Stomach (tissue), 4 donors: ENCODE measurements at regions not wholly inside any gene's neighbourhood (a gene's known extent, or its start where the extent isn't known, plus 50 kb on each side); places are given as distances from the start of the nearest gene placed in this dataset.
A peak's percentile ranks its signal among the peaks of the same experiment; 100 is the strongest.

Experiments
- CTCF ChIP-seq, 7 experiments: fragments of 450-650 bp in 4 of 7; fragments of 200-600 bp in 3 of 7; sonication (generic) in 3 of 7; IDR thresholded peaks; one replicate each; pipeline ENCODE4 v1.5.1; 2016 to 2019; ENCODE audit warnings: antibody characterized with exemption in 7 of 7, control low read depth in 2 of 7, mild to moderate bottlenecking in 1 of 7
- EP300 ChIP-seq: sonication (generic); formaldehyde crosslinking; IDR thresholded peaks from one replicate; pipeline ENCODE4 v1.6.1; 2017; ENCODE audit warnings: antibody characterized with exemption
- POLR2A ChIP-seq, 4 donors: fragments of 450-650 bp; IDR thresholded peaks; one replicate each; pipeline ENCODE4 v1.6.1; 2016; ENCODE audit warnings: antibody characterized with exemption in 4 of 4, control low read depth in 2 of 4, mild to moderate bottlenecking in 1 of 4, moderate library complexity in 1 of 4
- POLR2AphosphoS5 ChIP-seq, 3 donors: sonication (generic); formaldehyde crosslinking; IDR thresholded peaks; one replicate each; pipeline ENCODE4 v1.6.1; 2016; ENCODE audit warnings: antibody characterized with exemption in 3 of 3

DNA sequence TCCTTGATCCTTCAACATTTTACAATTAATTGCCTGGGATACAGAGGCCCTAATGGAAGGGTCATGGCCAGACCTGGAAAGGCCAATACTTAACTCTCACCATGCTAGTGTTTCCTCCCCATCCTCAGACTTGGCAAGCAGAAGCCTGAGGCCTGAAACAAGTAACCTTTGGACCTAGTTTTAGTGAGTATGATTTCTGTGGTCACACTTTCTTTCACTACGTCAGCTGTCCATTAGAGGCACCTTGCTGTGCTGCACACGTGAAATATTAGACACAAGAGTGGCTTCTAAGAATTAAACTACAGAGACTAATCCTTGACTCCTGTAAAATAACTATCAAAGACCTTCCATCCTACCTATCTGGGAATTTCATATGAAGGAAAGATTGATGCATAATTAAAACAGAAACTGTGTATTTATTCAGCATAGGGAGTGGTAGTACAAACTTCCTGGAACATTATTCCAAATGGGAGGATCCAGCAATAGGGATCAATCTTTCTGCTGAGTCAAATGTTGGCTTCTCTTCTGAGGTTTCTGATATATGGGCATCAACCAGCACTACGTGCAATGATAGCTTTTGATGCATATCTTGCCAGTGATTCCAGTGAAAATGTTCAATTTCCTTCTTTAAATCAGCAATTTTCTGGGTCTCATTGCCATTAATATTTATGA lies 249.7 kb downstream of the IKZF2 start:
- TF ChIP-seq CTCF (IDR thresholded peaks at IDR 0.05) (no peak), POLR2A (IDR thresholded peaks at IDR 0.05) (no peak), EP300 (no peak), POLR2AphosphoS5 (IDR thresholded peaks at IDR 0.05) (peak in 2 of 3 donors; percentile 16 to 34)
